Skeletal muscle tissue (tissue), 3 donors: ENCODE measurements at regions not wholly inside any gene's neighbourhood (a gene's known extent, or its start where the extent isn't known, plus 50 kb on each side); places are given as distances from the start of the nearest gene placed in this dataset.

Experiments
- H3K27ac ChIP-seq: one replicate; pipeline ENCODE4 v1.7.0; 2013; ENCODE audit warnings: mild to moderate bottlenecking, low read depth, low read length, inconsistent platforms
- H3K27me3 ChIP-seq, 3 donors: one replicate each; pipeline ENCODE4 v1.7.0; 2013; ENCODE audit warnings: low read length in 3 of 3; ENCODE audit not compliant: control insufficient read depth in 3 of 3, insufficient read depth in 3 of 3
- H3K36me3 ChIP-seq, 3 donors: one replicate each; pipeline ENCODE4 v1.7.0; 2013; ENCODE audit warnings: low read length in 3 of 3; ENCODE audit not compliant: control insufficient read depth in 3 of 3, insufficient read depth in 3 of 3
- H3K4me1 ChIP-seq, 3 donors: one replicate each; pipeline ENCODE4 v1.7.0; 2013; ENCODE audit warnings: low read length in 3 of 3, mild to moderate bottlenecking in 3 of 3; ENCODE audit not compliant: control insufficient read depth in 3 of 3, insufficient read depth in 3 of 3
- H3K4me3 ChIP-seq, 3 donors: one replicate each; pipeline ENCODE4 v1.7.0; 2013; ENCODE audit warnings: low read length in 3 of 3
- H3K9ac ChIP-seq, 3 donors: one replicate each; pipeline ENCODE4 v1.7.0; 2013; ENCODE audit warnings: low read length in 3 of 3, mild to moderate bottlenecking in 3 of 3, moderate library complexity in 2 of 3, low read depth in 1 of 3
- H3K9me3 ChIP-seq, 3 donors: one replicate each; pipeline ENCODE4 v1.7.0; 2013; ENCODE audit warnings: low read length in 3 of 3; ENCODE audit not compliant: control insufficient read depth in 3 of 3
- donor health status: Osteomylitis.

DNA sequence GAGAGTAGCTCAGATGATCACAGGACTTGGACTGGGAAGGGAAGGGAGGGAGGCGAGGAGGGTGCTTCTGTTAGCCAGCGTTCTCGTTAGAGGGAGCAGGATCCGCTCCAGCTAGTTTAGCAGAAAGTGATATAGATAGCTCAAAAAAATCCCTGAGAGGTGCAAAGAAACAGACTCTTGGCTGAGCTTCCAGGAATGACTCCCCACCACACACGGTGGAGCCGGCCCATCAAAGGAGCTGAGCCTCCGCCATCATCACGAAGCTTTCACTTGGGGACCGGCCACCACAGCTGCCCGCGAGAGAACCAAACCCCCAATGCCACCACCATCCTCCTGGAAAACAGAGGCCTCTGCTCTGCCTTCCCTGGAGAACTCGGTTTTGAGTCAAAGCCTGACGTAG is 124.6 kb upstream of the BCL2L14 start:
- H3K27ac ChIP-seq: no peak overlapping the region
- no peaks in the 10 kb centered on the region for H3K36me3 ChIP-seq
- H3K9ac ChIP-seq: no peak overlapping the region
- peaks cover 4 to 15% (median 6%) of the 10 kb centered on the region in 3 donors for H3K4me1 ChIP-seq
- H3K27me3 ChIP-seq: peaks cover 0 to 5% (median 0%) of the 10 kb centered on the region in 3 donors
- H3K4me3 ChIP-seq: no peak overlapping the region
- H3K9me3 ChIP-seq: no peaks in the 10 kb centered on the region

DNA sequence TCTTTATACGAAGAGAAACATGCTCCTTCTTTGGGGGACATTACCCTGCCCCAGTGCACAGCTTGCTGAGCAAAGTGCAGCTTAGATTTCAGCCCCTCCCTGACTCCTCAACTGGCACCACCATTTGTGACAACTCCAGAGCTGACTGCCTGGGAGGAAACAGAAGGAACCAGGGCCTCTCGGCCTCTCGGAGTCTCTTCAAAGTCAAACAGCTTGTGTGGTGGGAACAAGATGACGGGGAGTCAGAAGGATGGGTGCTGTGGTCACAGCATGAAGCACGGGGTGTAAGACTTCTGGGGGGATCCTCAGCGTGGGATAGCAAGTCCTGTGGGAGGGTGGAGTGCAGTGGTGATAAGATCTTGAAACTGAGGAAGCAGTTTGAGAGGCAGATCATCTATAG is 123.5 kb upstream of the BCL2L14 start:
- Histone ChIP-seq H3K4me1 (peaks cover 4 to 15% (median 6%) of the 10 kb centered on the region in 3 donors), H3K9me3 (no peaks in the 10 kb centered on the region), H3K27me3 (peaks cover 0 to 5% (median 0%) of the 10 kb centered on the region in 3 donors), H3K27ac (no peak overlapping the region), H3K36me3 (no peaks in the 10 kb centered on the region), H3K4me3 (no peak overlapping the region), H3K9ac (no peak overlapping the region)

DNA sequence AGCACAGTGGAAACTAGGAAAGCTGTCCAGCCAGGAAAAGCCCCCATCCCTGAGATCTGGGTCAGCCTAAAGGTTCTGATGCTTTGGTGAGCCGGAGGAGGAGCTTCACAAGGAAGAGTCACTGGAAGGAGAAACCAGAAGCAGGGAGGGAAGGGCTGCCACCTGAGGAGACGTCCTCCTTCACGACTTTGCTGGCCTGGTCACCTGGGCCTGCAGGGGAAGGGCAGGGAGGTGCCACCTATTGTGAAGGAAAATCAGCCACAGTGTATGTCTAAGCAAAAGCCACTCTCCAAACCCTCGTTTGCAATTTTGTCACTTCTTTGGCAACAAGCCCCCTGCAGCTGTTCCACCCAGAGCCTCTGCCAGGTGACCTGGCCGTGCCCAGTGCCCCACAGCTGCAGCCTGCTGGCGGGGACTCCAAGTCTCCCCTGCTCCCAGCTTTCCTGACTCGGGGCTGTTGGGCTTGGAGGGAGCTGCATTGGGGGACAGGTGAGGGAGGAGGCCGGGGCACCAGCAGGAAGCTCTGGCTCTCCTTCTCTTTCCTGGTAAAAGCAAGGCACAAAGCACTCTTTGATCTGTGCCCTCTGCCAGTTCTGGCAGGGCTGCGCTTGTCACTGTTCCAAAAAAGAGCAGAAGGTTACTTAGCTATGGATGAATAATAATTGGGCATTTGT is 120.9 kb upstream of the BCL2L14 start:
- peaks cover 4 to 15% (median 6%) of the 10 kb centered on the region in 3 donors for H3K4me1 ChIP-seq
- no peak overlapping the region for H3K9ac ChIP-seq
- no peak overlapping the region for H3K4me3 ChIP-seq
- no peaks in the 10 kb centered on the region for H3K9me3 ChIP-seq
- H3K27ac ChIP-seq: no peak overlapping the region
- no peaks in the 10 kb centered on the region for H3K36me3 ChIP-seq
- H3K27me3 ChIP-seq: peaks cover 0 to 5% (median 0%) of the 10 kb centered on the region in 3 donors

DNA sequence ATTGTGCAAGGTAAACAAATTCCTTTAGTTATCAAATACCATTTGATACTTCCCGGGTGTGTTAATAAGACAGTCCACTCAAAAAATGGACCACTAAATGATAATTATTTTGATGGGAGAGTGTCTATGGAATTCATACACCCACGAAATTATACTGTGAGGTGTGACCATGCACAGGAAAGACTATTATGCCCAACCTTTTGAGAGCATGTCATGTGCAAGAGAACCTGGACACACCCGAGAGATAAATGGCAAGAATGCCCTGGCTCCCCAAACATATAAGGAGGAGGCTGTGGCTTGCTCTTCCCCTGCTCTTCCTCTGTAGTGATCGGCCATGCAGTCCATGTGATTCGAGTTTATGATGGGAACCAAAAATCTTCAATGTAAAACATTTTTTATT is 119.5 kb upstream of the BCL2L14 start:
- H3K4me1 ChIP-seq: peaks cover 4 to 15% (median 6%) of the 10 kb centered on the region in 3 donors
- H3K27me3 ChIP-seq: peaks cover 0 to 7% (median 5%) of the 10 kb centered on the region in 3 donors
- no peaks in the 10 kb centered on the region for H3K9me3 ChIP-seq
- H3K27ac ChIP-seq: no peak overlapping the region
- no peaks in the 10 kb centered on the region for H3K36me3 ChIP-seq
- no peak overlapping the region for H3K4me3 ChIP-seq
- no peak overlapping the region for H3K9ac ChIP-seq

DNA sequence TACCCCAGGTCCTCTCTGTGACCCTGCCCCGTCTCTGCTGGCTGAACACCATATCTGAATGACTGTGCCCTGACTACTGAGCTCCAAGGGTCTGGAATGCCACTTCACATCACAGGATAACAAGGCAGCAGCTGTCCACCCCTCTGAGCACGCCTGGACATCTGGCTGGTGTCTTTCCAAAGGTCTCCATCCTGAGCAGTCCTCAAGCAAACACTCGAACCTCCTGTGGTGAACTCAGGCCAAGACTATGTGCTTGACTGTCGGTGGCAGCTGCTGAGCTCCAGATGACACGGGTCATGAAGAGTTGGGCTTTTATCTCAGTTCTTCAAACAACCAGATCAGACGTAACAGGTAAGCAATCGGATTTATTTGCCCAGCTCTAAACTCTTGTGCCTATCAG is 117.2 kb upstream of the BCL2L14 start:
- no peak overlapping the region for H3K9ac ChIP-seq

DNA sequence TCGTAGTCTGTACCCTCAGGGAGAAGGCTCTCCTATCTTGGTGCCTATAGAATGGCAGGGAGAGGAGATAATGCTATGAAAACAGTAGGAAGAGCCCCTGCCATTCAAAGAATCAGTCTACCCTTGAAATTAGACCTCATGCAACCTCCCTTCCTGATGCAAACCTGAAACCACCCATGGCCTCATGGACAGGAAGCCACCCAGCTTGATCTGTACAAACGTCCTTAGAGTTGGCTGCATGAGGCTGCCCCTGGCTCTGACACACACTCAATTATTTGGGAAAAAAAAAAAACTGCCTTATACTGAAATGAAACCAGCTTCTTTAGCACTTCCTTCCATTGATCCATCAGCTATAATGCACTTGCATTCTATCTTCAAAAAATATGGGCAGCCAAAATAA is 116.6 kb upstream of the BCL2L14 start:
- peaks cover 2 to 6% (median 4%) of the 10 kb centered on the region in 3 donors for H3K27me3 ChIP-seq
- no peaks in the 10 kb centered on the region for H3K36me3 ChIP-seq
- no peaks in the 10 kb centered on the region for H3K9me3 ChIP-seq
- H3K4me3 ChIP-seq: no peak overlapping the region
- H3K4me1 ChIP-seq: peaks cover 4 to 13% (median 6%) of the 10 kb centered on the region in 3 donors
- no peak overlapping the region for H3K9ac ChIP-seq
- H3K27ac ChIP-seq: no peak overlapping the region

More for the DNA sequence above, 117.2 kb upstream of the BCL2L14 start:
- Histone ChIP-seq H3K27ac (no peak overlapping the region), H3K9me3 (no peaks in the 10 kb centered on the region), H3K4me3 (no peak overlapping the region), H3K27me3 (peaks cover 2 to 6% (median 4%) of the 10 kb centered on the region in 3 donors), H3K4me1 (peaks cover 4 to 15% (median 6%) of the 10 kb centered on the region in 3 donors), H3K36me3 (no peaks in the 10 kb centered on the region)

DNA sequence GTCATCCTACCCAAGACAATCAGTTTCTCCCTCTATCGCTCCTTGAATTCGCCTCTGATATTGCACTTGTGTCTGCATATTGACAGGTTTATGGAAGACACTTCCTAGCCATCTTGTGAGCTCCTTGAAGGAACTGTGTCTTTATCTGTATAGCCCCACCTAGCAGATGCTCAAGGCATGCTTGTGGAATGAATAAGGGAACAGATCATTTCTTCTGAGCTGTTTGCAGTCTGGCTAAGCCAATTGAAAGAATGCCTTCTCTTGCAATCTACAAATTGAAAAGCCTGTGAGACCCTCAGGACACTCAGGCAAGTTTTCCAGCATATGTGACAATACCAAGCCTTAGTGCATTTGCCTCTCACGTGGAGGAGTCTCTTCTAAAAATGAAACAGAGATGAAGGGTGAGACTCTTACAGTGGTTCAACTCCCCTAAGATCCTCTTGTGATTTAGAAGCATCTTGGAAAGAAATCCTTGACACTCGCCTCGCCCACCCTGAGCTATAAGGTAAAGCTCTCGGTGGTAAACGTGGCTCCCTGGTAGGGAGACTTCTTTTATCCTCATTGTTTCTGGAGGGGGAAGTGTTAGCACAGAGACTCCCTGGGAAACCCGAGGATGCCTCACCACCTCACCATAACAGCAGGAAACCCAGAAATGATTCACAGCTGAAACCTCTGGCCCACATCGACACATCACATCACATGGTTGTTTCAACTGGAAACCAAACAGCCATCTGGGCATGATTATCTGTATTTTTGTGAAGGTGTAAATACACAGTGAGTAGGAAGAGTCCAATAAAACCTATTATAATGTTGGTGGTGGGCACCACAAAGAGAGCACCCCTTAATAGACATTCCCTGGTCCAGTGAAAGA is 112.3 kb upstream of the BCL2L14 start:
- no peaks in the 10 kb centered on the region for H3K36me3 ChIP-seq
- no peak overlapping the region for H3K9ac ChIP-seq
- no peaks in the 10 kb centered on the region for H3K4me1 ChIP-seq
- H3K27me3 ChIP-seq: peaks cover 2 to 6% (median 4%) of the 10 kb centered on the region in 3 donors
- H3K27ac ChIP-seq: no peak overlapping the region
- no peak overlapping the region for H3K4me3 ChIP-seq
- H3K9me3 ChIP-seq: no peaks in the 10 kb centered on the region

DNA sequence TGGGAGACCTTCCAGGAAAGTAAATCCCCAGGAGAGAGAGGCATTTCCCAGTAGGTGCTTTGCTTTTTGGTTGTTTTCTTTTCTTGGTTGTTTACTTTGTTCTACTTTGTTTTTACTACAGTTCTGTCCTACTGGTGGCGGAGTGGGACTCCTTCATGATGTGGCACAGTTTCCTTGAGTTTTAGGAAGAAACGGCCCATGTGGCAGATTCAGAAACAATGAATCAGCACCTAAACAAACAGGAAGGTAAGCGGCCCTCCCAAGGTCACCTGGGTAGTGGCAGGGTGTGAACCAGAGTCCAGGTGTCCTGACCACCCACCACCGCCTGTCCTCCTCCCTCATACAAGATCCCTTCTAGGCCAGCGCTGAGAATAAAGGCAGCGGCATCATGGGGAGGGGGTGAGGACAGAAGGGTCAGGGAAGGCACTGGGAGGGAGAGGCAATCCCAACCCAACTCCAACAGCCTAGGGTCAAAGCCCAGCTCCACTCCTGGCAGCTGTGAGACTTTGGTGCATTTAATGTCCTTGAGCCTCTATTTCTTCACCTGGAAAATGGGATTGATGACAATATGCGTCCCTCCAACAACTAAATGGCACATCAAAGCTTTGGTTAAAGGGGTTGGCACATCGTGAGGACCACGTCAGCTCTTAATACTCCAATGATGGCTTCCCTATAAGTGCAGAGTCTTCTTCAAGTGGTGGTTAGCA is 111.5 kb upstream of the BCL2L14 start:
- Histone ChIP-seq H3K36me3 (no peaks in the 10 kb centered on the region), H3K9me3 (no peaks in the 10 kb centered on the region), H3K4me1 (no peaks in the 10 kb centered on the region), H3K27me3 (peaks cover 2 to 6% (median 4%) of the 10 kb centered on the region in 3 donors), H3K4me3 (no peak overlapping the region), H3K27ac (no peak overlapping the region), H3K9ac (no peak overlapping the region)

DNA sequence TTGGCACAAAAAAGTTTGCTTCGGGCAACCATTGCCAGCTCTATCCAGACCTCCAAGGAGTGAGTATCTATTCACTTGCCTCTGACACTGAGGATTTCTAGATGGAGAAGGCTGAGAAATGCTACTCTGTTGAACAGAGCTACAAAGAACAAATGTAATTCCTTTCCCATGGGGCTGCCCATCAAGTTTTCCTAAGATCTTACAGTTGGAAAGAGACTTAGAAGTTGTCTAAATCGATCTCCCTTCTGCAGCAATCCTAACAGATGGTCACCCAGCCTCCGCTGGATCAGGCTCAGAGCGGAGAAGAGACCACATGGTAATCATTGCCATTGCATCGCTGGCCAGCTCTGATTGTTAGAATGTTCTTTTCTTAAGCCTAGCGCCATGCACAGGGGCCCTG is 110.1 kb upstream of the BCL2L14 start:
- no peaks in the 10 kb centered on the region for H3K4me1 ChIP-seq
- H3K9ac ChIP-seq: no peak overlapping the region
- H3K36me3 ChIP-seq: no peaks in the 10 kb centered on the region
- H3K27me3 ChIP-seq: peaks cover 2 to 6% (median 4%) of the 10 kb centered on the region in 3 donors
- H3K27ac ChIP-seq: no peak overlapping the region
- no peak overlapping the region for H3K4me3 ChIP-seq
- no peaks in the 10 kb centered on the region for H3K9me3 ChIP-seq
